ENCODE measurements at regions not wholly inside any gene's neighbourhood (a gene's known extent, or its start where the extent isn't known, plus 50 kb on each side); places are given as distances from the start of the nearest gene placed in this dataset.

GRCh38 chr1:189301235-189301634, 1176.4 kb downstream of the BRINP3 start:
- TF ChIP-seq POLR2A (IDR thresholded peaks at IDR 0.05) = no peak
- TF ChIP-seq POLR2AphosphoS5 (IDR thresholded peaks at IDR 0.05) = no peak
- TF ChIP-seq CTCF (IDR thresholded peaks at IDR 0.05 in 8 of 11, conservative IDR thresholded peaks at IDR 0.05 in 3 of 11) = no peak
